Suprapubic skin (tissue), 4 donors: ENCODE measurements at regions not wholly inside any gene's neighbourhood (a gene's known extent, or its start where the extent isn't known, plus 50 kb on each side); places are given as distances from the start of the nearest gene placed in this dataset.

Experiments
- EP300 ChIP-seq: sonication (generic); formaldehyde crosslinking; IDR thresholded peaks from one replicate; pipeline ENCODE4 v1.6.1; 2017; ENCODE audit warnings: antibody characterized with exemption
- POLR2A ChIP-seq, 2 donors: fragments of 450-650 bp; IDR thresholded peaks; one replicate each; pipeline ENCODE4 v1.6.1; 2017; ENCODE audit warnings: antibody characterized with exemption in 2 of 2, mild to moderate bottlenecking in 2 of 2, moderate library complexity in 2 of 2
- POLR2AphosphoS5 ChIP-seq, 3 donors: sonication (generic); formaldehyde crosslinking; IDR thresholded peaks; one replicate each; pipeline ENCODE4 v1.6.1; 2017; ENCODE audit warnings: antibody characterized with exemption in 3 of 3
- TF ChIP-seq, protein P1 (sequence below), 2 donors: fragments of 200-600 bp in 1 of 2; fragments of 450-650 bp in 1 of 2; sonication (generic) in 1 of 2; IDR thresholded peaks; one replicate each; pipeline ENCODE4 v1.5.1; 2016 to 2019; ENCODE audit warnings: antibody characterized with exemption in 2 of 2, mild to moderate bottlenecking in 1 of 2, moderate library complexity in 1 of 2

DNA sequence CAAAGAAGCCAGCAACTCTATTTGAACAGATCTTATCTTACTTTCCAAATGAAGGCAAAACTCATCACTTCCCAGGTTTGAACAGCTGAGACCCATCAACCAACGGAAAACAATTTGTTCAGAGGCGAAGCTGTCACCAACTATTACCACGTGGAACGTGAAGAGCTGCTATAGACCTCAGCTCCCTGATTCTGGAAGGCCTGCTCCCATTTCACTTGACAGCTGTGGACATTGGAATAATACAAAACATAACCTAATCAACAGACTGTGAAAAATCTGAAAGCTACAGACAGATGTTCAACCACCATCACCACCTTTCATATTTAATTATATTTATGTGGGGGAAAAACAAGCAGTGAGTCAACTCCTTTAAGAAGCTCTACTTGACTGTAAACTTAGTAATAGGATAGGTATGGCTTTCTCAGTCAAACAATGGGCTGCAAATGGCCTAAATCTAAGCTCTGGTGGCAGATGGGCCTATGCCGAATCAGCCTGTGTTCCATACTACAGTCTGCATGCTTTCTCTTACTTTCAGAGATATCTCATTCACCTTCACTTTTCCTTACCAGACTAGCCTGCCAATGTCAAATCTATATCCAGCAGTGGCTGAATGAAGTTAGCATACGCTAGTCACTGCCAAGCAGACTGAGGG is 896.4 kb downstream of the TDRD15 start:
- TF ChIP-seq POLR2A (IDR thresholded peaks at IDR 0.05) (no peak), POLR2AphosphoS5 (IDR thresholded peaks at IDR 0.05) (no peak), EP300 (no peak)
- TF ChIP-seq, protein P1, sequence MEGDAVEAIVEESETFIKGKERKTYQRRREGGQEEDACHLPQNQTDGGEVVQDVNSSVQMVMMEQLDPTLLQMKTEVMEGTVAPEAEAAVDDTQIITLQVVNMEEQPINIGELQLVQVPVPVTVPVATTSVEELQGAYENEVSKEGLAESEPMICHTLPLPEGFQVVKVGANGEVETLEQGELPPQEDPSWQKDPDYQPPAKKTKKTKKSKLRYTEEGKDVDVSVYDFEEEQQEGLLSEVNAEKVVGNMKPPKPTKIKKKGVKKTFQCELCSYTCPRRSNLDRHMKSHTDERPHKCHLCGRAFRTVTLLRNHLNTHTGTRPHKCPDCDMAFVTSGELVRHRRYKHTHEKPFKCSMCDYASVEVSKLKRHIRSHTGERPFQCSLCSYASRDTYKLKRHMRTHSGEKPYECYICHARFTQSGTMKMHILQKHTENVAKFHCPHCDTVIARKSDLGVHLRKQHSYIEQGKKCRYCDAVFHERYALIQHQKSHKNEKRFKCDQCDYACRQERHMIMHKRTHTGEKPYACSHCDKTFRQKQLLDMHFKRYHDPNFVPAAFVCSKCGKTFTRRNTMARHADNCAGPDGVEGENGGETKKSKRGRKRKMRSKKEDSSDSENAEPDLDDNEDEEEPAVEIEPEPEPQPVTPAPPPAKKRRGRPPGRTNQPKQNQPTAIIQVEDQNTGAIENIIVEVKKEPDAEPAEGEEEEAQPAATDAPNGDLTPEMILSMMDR (IDR thresholded peaks at IDR 0.05), result no peak
